Right renal pelvis (tissue), 4 donors: ENCODE measurements at regions not wholly inside any gene's neighbourhood (a gene's known extent, or its start where the extent isn't known, plus 50 kb on each side); places are given as distances from the start of the nearest gene placed in this dataset.
A peak's percentile ranks its signal among the peaks of the same experiment; 100 is the strongest.
"Not testable (repeated sequence)": the region's sequence is repeated elsewhere in the genome, so short reads cannot be mapped to it uniquely, and the experiment has no call there.

Source experiments
- DNase-seq, 4 donors: peaks; one replicate each; pipeline ENCODE4 v3.0.0-alpha.2; 2013; ENCODE audit warnings: low read depth in 4 of 4, low spot score in 3 of 4, missing footprints in 1 of 4

DNA sequence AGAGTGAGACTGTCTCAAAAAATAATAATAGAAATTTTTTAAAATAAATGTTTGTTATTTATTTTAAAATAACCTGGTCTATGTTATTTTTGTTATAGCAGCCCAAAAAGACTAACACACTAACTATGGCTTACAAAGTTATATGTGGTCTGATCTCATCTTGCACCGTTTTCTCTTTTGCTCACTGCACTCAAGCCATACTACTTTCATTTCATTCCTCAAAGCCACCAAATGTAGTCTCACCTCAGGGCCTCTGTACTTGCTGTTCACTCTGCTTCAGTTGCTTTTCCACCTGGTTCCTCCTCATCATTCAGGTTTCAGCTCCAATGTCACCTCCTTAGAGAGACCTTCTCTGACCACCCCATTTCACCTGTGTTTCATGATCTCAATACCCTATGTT is 55.2 kb upstream of the MDM1 start:
- DNase-seq = no peak

DNA sequence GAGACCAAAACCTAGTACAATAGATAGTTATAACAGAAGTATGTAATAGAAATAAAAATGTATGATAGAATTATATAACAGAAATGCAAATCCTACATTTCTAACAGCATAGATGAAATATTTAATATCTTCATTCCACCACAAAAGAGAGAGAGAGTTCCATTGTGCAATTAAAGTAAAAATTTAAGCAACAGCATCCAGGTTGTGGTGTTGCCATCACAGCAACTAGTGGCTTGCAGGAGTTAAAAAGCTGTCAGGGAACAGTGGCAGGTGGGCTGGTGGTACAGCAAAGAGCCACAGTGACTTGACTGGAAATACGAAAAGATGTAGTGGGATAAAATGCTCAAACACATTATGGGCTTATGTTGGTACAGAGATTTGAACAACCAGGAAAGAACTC is 57.1 kb upstream of the MDM1 start:
- DNase-seq = no peak

DNA sequence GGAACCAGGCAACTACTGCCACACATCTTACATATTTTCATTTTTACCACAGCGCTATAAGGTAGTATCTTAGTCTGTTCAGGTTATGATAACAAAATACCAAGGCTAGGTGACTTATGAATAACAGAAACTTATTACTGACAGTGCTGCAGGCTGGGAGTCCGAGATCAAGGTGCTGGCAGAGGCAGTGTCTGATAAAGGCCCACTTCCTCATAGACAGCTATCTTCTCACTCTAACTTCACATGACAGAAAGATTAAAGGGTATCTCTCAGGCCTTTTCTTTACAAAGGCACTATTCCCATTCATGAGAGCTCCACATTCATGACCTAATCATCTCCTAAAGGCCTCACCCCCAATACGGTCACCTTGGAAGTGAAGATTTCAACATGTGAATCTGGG is 59.8 kb upstream of the MDM1 start:
- DNase-seq = no peak

DNA sequence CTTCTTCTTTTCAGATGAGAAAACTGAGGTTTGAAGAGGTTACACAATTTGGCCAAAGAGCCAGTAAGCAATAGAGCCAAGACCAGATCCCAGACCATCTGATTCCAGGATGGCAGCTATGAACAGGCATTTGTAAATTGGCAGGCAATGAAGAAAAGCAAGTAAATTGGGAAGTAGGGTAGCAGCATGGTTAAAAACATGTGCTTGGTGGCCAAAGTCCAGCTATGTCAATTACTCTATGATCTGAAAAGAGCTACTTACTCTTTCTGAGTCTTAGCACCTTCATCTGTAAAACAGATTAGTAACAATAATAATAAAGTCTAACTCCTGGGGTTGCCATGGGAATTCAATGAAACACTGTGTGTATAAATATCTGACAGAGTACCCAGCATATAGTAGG is 60.2 kb upstream of the MDM1 start:
- no peak for DNase-seq

DNA sequence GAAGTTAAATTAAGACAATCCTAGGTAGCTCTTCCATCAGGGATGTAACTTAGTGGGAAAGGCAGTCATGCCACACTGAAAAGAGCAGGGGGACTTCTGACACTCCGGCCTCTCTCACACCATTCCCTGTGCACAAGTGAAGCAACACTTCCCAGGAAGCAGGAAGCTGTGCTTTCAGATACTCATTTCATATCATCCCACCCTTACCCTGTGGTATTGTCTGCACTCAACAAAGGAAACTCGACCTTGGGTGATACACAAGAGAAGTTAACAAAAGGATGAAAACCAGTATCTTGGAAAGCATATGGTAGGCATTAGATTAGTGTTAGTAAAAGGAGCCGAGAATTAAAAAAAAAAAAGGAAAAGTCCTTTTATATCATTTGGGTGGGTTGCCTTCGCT is 61.3 kb upstream of the MDM1 start:
- no peak for DNase-seq

DNA sequence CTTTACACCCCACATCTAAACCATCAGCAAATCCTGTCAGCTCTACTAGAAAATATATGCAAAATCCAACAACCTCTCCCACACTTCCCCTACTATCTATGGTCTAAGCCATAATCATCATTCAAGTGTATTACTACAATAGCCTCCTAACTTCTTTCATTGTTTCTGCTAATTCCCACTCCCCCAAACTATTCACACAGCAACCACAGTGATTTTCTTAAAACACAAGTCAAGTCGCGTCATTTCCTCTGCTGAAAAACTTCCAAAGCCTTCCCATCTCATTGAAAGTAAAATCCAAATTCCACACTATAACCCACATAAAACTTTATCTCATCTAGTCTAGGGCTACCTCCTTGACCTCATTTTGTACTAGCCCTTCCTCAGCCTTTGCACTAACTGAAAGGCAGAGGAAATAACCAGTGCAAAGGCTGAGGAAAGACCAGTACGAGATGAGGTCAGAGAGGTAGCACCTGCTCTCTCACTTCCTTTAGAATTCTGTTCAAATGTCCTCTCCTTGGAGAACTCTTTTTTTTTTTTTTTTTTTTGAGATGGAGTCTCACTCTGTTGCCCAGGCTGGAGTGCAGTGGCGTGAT is 65.5 kb upstream of the MDM1 start:
- no peak for DNase-seq

DNA sequence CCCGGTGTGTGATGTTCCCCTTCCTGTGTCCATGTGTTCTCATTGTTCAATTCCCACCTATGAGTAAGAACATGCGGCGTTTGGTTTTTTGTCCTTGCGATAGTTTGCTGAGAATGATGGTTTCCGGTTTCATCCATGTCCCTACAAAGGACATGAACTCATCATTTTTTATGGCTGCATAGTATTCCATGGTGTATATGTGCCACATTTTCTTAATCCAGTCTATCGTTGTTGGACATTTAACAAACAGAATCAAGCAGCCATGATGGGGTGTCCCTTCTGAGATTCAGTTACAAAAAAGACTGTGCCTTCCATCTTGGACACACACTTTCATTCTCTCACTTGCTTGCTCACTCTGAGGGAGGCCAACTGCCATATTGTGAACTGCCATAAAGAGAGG is 66.5 kb upstream of the MDM1 start:
- DNase-seq = not testable (repeated sequence)

DNA sequence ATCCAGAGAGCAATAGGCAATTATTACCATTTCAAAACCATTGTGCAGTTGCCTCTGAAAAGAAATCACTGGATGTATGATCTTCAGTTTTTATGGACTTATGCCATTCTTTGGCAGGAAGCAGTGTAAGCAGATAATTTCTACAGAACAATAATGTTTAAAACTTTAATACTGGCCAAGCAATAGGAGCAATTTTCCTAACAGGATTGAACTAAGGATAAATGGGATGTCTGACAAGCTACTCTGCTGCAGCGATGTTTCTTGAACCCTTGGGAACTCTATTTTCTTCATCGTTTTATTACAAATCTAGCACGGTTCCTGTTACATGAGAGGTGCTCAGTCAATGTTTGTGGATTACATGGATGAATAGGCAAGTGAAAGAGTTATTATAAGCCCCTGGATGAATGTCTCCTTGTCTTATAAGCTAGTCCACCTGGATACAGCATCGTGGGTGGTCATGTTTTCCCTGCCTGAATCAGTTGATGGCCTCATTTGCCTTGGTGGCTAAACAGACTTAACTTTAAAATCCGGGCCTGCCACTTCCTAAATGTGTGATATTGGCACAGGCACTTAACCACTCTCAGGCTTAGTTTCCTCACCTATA is 68.2 kb upstream of the MDM1 start:
- DNase-seq = no peak

DNA sequence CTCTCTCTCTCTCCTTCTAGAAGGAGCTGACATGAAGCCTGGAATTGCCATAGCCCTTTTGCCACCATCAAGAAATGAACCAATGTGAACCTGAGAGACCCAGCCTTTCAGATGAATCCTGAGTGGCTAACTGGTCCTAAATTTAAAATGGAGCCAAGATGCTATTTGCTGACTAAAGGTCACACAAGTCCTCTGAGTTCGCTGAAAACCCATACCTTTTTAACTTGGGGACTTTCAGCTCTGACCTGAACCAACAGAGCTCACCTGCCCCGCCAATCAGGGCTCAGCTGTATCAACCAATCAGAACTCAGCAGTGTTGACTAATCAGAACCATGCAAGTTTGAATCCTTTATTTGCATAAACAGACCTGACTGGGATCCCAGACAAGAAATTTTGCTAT is 70.3 kb upstream of the MDM1 start:
- no peak for DNase-seq

DNA sequence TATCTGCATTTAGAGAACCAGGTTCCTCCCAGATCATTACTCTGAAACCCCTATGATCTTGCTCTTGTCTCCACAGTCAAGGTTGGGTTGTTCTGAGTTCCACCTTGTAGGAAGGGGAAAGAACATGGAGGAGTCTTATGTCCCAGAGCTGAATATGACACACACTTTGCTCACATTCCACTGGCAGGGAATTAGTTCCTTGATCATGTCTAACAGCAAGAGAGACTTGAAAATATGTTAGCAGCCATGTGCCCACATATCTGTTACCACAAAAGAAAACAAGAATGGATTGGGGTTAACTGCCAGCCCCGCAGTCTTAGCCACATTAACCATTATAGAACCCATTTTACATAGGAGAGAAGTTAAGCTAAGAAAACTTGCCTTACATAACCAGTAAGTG is 71.1 kb upstream of the MDM1 start:
- no peak for DNase-seq

DNA sequence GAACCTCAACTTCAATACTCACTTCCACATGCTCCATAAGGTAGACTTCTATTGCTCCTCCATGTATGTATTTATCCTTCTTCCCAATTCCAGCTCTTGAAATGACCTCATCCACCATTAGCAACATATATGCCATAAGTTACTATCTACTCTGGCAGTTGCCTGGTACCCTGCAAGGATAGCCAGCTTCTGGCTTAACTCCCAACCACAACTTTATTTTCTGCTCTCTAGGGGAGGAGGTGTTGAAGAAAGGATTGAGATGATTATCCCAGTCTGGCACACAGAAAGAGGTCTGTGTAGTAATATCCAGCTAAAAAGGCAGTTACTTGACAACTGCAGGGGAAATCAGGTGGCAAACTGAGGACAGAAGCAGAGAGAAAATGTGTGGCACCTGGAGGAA is 71.5 kb upstream of the MDM1 start:
- DNase-seq = no peak

DNA sequence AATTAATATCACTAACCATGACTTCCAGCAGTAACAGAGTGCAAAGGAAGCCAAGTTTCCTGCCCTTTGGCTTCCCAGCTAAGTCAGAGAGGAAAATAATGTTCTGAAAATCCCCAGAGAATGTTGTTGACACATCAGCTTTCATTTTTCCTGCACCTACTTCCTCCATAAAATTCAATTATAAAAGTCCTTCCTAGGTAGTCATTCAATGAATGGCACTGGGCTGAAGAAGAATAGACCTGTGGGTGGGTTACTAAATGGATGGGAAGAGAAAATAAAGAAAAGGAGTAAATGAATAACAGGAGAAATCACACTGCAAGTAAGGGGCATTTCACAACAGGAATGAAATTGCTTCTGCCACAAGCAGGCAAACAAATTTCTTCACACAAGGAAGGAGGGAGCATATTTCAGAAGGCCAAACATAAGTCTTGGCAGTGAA is 73.2 kb upstream of the MDM1 start:
- no peak for DNase-seq

DNA sequence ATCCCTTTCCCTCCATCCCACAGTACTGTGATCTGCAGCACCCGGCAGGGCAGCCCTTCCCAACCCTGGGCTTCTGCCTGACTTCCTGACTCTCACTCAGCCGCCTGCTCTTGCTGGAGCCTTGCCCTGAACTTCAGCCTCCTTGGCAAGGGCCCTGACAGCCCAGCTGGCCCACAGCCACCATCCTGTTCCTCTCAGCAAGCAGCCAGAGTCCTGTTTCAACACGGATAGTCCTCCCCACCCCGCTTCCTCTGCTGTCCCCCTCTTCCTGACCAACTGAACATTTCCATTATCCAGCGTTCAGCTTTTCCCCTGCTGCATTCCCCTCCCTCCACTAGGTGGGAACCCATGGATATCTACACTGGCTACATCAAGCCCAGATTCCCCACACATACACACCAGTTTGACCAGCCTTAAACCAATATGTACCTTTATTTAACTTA is 74.0 kb upstream of the MDM1 start:
- DNase-seq = peak in 3 of 4 donors; percentile 33 to 51 (median 34)

DNA sequence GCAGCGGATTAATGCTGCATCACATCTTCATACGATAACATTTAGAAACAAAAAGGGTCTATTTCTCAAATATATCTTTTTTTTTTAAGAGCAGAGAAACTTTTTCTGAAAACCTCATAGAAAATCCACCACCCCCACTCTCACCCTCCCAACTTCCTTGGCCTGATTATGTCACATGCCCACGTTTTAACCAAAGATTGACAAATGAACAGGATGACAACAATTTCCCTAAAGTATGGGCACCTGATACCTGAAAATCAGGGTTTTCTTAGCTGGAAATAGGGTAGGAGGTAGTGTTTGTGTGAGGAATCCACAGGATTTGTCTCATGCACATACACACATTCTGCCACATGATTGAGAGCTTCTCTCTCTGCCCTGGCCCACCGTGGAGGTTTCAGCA is 74.7 kb upstream of the MDM1 start:
- no peak for DNase-seq

DNA sequence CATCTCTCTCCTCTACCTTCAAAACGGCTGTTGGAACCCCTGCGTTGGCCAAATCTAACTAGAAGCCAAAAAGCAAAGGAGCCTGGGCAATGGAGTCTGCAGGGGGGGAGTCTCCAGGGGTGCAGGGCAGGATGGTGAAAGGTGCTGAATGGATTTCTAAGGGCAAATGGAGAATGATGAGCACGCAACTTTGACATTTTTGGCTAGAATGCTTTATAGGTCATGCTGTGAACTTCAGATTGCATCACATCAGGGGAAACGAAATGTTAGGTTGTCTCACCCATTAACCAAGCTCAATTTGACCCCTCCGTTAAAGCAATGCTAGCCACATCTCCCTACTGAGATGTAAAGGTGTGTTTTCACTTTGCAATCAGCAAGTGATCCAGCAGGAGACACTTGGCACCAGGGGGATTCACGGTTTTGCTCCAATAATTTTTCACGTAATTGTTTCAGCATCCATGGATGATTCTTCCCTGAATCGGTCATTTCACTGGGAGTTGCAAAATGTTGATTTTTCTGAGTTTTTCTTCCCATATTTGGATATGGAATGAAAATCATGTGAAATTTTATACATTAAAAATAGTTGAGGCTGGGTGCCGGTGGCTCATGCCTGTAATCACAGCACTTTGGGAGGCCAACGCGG is 78.0 kb upstream of the MDM1 start:
- no peak for DNase-seq

DNA sequence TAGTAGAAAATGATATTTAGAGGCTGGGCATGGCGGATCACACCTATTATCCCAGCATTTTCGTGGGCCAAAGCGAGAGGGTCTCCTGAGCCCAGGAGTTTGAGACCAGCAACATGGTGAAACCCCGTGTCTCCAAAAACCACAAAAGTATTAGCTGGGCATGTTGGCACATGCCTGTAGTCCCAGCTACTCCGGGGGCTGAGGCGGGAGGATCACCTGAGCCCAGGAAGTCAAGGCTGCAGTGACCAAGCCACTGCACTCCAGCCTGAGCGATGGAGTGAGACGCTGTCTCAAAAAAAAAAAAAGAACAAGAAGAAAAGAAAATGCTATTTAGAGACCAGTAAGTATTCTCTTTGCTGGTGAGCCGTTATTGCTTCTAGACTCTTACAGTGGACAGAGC is 79.2 kb upstream of the MDM1 start:
- DNase-seq = no peak

DNA sequence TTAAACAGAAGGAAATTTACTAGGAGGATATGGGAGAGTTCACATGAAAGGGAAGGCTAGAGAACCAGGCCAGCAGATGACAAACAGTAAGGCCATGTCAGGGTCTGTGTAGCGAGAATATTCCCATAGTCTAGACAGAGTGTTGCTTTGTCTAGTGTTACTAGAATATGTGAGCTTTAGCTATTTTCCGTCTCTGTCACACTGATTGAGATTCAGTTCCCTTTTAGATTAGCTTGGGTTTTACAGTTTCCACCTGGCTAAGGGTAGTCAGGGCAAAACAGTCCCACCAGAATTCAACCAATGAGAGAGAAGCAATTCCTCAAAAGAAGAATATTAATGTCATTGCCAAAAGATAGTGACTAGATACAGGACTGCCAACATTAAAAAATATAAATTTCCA is 82.8 kb upstream of the MDM1 start:
- DNase-seq = no peak

DNA sequence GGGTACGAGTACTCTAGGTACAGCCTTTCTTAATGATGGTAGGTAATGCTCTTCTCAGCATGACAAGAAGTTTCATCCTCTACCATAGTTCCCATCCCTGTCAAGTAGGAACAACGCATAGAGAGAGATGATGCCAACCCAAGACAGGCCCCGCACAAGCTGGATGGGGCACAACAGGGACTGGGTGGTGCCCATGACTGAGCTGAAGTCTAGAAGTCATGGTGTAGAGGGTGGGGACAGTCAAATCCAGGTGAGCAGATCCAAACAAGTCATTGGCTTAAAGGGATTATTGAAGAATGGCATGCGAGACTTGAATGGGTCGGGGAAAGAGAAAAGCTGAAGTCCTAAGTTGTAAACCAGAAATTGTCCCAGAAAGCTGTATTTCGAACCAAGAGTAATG is 84.2 kb upstream of the MDM1 start:
- DNase-seq = no peak

DNA sequence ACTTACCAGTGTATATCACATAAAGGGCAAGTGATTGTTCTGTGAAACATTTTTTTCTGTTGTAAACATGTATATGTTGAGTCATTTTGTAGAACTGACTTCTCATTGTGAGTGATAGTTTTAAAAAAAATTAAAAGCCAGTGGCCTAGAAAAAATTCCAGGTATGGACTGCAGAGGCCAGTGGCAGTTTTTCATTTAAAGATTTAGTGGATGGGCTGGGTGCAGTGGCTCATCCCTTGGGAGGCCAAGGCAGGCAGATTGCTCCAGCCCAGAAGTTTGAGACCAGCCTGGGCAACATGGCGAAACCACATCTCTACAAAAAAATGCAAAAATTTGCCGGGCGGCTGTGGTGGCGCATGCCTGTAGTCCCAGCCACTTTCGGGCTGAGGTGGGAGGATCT is 84.7 kb upstream of the MDM1 start:
- no peak for DNase-seq

DNA sequence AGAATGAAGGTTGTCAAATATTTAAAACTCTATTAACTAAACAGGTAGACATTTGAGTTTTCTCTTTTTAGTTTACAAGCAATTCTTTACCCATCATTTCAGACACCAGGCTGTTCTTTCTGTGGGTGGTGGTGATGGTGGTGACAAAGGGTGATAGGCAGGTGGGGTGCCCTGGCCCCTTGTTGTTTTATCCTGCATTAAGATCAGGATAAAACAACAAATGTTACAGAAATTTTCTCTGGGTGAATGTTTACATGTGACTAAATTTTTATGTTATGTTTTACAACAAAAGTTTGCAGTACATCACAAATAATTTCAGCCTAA is 85.9 kb upstream of the MDM1 start:
- no peak for DNase-seq

DNA sequence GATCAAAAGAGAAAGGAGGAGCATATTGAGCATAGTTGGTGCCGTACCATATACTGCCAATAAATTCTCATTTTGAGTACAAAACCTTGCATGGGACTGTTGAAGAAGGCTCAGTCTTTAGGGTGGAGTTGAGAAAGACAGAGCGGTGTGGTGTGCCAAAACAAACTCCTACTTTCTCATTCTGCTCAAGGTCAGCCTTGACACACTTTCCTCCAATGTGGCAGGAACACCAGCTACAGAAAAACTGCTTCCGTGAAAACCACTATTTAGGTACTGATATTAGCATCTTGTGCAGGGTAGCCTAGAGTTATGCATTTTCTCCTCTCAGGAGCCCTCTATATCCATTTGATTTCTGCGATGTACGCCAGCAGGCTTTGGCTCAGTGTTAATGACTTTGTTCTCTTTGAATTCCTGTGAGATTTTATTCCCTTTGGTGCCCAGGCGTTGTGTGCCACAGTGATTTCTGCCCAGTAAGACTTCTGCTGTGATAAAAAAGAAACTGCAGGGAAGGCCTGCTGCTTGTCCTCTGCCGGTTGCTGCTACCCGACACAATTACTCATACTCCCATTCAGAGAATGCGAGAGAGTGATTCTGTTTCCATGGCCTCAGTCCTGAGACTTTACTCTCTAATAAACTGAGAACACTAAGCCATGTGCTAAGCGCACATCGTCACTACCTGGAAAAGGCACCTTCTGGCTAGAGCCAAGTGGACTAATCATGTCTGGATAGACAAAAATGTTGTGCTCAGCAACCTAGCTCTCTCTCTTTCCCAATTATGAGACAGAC is 88.3 kb upstream of the MDM1 start:
- no peak for DNase-seq

DNA sequence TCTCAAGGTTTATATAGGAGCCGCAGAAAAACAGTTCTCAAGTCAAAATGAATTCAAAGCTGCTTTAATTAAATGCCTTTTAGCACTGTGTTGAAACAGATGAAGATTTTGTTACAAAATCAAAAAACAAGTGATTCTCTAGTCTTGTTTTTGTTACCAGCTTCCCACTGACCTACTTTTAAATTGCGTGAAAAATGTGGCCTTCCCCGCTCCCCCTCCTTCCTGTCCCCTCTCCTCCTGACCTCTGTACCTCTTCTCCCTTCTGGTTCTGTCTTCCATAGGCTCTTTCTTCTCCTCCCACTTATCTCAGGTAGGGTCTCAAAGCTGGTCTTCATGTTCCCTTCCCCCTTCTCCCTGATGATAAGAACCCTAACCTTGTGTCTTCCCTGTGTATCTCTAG is 90.0 kb upstream of the MDM1 start:
- DNase-seq = no peak
